ENCODE measurements at regions not wholly inside any gene's neighbourhood (a gene's known extent, or its start where the extent isn't known, plus 50 kb on each side); places are given as distances from the start of the nearest gene placed in this dataset.

DNA sequence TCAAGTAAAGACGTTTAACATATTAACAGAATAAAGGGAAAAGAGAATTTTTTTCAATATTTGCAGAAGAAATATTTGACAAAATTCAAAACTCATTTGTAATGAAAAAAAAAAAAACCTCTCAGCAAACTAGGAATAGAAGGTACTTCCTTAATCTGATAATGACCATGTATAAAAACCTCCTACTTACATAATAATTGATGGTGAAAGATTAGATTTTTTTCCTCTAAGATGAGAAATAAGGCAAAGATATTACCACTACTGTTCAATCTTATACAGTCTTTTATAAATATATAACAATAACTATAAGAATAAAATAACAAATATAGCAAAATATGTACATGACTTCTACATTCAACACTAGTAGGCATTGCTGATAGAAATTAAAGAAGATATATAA lies 424.6 kb upstream of the KLF4 start:
- Histone ChIP-seq H3K27me3 (ENCODE audit: insufficient read depth, low read length) (no peaks in the 10 kb centered on the region), H2AFZ (ENCODE audit: low read length) (no peak overlapping the region), H3K18ac (ENCODE audit: insufficient read length, low read depth, low read length) (no peak overlapping the region), H3K23me2 (ENCODE audit: insufficient read length, low read depth, low read length, poor library complexity, severe bottlenecking) (no peaks in the 10 kb centered on the region), H2AK5ac (ENCODE audit: insufficient read length, low read length) (no peak overlapping the region), H3K4me1 (ENCODE audit: insufficient read depth, low read length) (no peaks in the 10 kb centered on the region), H3T11ph (ENCODE audit: low read length) (no peak overlapping the region), H3K4ac (ENCODE audit: low read depth, low read length) (no peak overlapping the region), H3K79me1 (ENCODE audit: insufficient read depth, low read depth, low read length, poor library complexity, severe bottlenecking) (no peaks in the 10 kb centered on the region), H4K5ac (ENCODE audit: insufficient read length, low read depth, low read length) (no peak overlapping the region), H3K27ac (ENCODE audit: insufficient read length, low read depth, low read length) (no peak overlapping the region), H3K14ac (ENCODE audit: insufficient read depth, low read length) (no peak overlapping the region), H2BK20ac (ENCODE audit: low read depth, low read length, poor library complexity, severe bottlenecking) (no peak overlapping the region), H4K20me1 (ENCODE audit: control insufficient read depth, insufficient read depth, insufficient read length) (no peaks in the 10 kb centered on the region), H4K91ac (ENCODE audit: insufficient read length, low read depth, low read length) (no peak overlapping the region), H2BK120ac (ENCODE audit: low read depth, low read length, poor library complexity, severe bottlenecking) (no peak overlapping the region), H4K8ac (replicated peaks; ENCODE audit: insufficient read length, low read depth, low read length) (no peak overlapping the region), H2BK12ac (ENCODE audit: insufficient read length, low read depth, low read length) (no peak overlapping the region), H2BK5ac (ENCODE audit: insufficient read length, low read length) (no peak overlapping the region), H3K23ac (ENCODE audit: insufficient read length, low read depth, low read length) (no peak overlapping the region), H3K9me3 (ENCODE audit: control insufficient read depth, low read depth, low read length) (no peaks in the 10 kb centered on the region), H3K4me2 (ENCODE audit: insufficient read depth, insufficient read length, low read length) (no peak overlapping the region), H2BK15ac (ENCODE audit: low read depth, low read length) (no peak overlapping the region), H3K56ac (ENCODE audit: insufficient read length, low read depth, low read length) (no peak overlapping the region), H3K79me2 (ENCODE audit: insufficient read depth, low read length) (no peaks in the 10 kb centered on the region), H3K9ac (ENCODE audit: extremely low read depth, insufficient read length, low read length) (no peak overlapping the region)
- WGBS (ENCODE audit: extremely low coverage, insufficient read length, low lambda C conversion rate) = no CpG with 5 or more reads among the region's 1 CpG
- Mint-ChIP-seq H3K4me1 (peaks cover 2 to 4% of the 10 kb centered on the region in 2 experiments; a peak in 1 of 4 replicates), H3K9me3 (peaks cover 4 to 10% of the 10 kb centered on the region in 2 experiments; a peak in 3 of 5 replicates), H3K27me3 (ENCODE audit: low read depth) (no peaks in the 10 kb centered on the region; the same call in 1 of the 2 replicates), H3K4me3 (no peak overlapping the region), H3K27ac (no peak overlapping the region), H3K36me3 (ENCODE audit: insufficient read depth in 1 of 3, low read depth in 3 of 3) (peaks cover 0 to 4% (median 0%) of the 10 kb centered on the region in 3 experiments; a peak in 2 of 7 replicates)
- DNase-seq = no peak
- no peak for TF ChIP-seq CTCF (conservative IDR thresholded peaks at IDR 0.05)
